Right cardiac atrium (tissue), 5 donors: ENCODE measurements at regions not wholly inside any gene's neighbourhood (a gene's known extent, or its start where the extent isn't known, plus 50 kb on each side); places are given as distances from the start of the nearest gene placed in this dataset.

Experiments used
- ATAC-seq, 2 donors: fragments of 200-7000 bp; cut with Tn5 transposase; one replicate each; pipeline versions ENCODE4 v1.8.0 to v1.9.1; 2020; ENCODE audit warnings: moderate library complexity in 2 of 2, mild to moderate bottlenecking in 1 of 2
- DNase-seq, 3 donors: peaks; one replicate each; pipeline ENCODE4 v3.0.0-alpha.2; 2020
- H3K27ac ChIP-seq: one replicate; pipeline ENCODE4 v1.5.1; 2013; ENCODE audit warnings: mild to moderate bottlenecking, low read length, control low read depth, moderate library complexity
- H3K27me3 ChIP-seq: one replicate; pipeline ENCODE4 v1.6.1; 2013; ENCODE audit not compliant: control insufficient read depth, insufficient read depth
- H3K4me1 ChIP-seq: one replicate; pipeline ENCODE4 v1.6.1; 2013; ENCODE audit warnings: low read length; ENCODE audit not compliant: control insufficient read depth, insufficient read depth
- H3K4me3 ChIP-seq: one replicate; pipeline ENCODE4 v1.5.1; 2013; ENCODE audit warnings: low read length, control low read depth
- H3K9me3 ChIP-seq: one replicate; pipeline ENCODE4 v1.6.1; 2013; ENCODE audit warnings: low read length; ENCODE audit not compliant: control insufficient read depth
- WGBS: extraction: QIAGEN DNeasy Blood & Tissue Kit; methylation state at CpG from one replicate; pipeline ENCODE4 v1.1.7; 2013; 5-methylcytosine and 5-hydroxymethylcytosine counted together
- intact Hi-C, 4 donors: fragments of 100-400 bp; cut with DNase I; formaldehyde crosslinking; loops; one replicate each; pipeline versions ENCODE4 v1.11.0 to v1.14.0; 2022 to 2023
- donor health status: healthy with polysubstance abuse.
- donor health status: DM: no; HTN: yes; CAD: no.
- donor health status: DM: no; HTN: no; CAD: no.
- donor health status: DM: no; HTN: yes; CAD: no; lungs with severe emphysema.
- donor health status: DM: yes; HTN: yes; CAD: no.

GRCh38 chr14:85437148-85437547, 92.8 kb upstream of the FLRT2 start:
- intact Hi-C loops: no loop called here
- H3K9me3 ChIP-seq: no peaks in the 10 kb centered on the region
- H3K27me3 ChIP-seq: no peaks in the 10 kb centered on the region
- H3K4me1 ChIP-seq: peaks cover 1% of the 10 kb centered on the region
- H3K27ac ChIP-seq: no peak overlapping the region
- DNase-seq (no peak), ATAC-seq (no peak)
- 100% methylated on average over 1 of the region's 1 CpG for WGBS
- H3K4me3 ChIP-seq: no peak overlapping the region

DNA sequence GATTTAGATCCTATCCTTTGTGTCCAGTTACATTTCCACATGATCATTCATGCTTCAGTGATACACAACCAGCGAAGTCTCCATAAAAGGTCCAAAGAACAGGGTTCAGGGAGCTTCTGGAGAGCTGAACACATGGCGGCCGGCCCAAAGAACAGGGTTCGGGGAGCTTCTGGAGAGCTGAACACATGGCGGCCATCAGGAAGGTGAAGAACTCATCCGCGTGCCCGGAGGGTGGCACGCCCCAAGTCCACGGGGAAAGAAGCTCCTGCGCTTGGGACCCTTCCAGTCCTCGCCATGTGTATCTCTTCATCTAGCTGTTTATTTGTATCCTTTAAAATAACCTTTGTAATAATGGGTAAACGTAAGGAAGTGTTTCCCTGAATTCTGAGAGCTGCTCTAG, 91.9 kb upstream of the FLRT2 start:
- Histone ChIP-seq H3K27ac (no peak overlapping the region), H3K27me3 (no peaks in the 10 kb centered on the region), H3K9me3 (no peaks in the 10 kb centered on the region), H3K4me3 (no peak overlapping the region), H3K4me1 (peaks cover 1% of the 10 kb centered on the region)
- WGBS: 93% methylated on average over 13 of the region's 13 CpGs
- ATAC-seq (no peak), DNase-seq (peak in 1 of 3 donors; percentile 48)
- intact Hi-C loops: no loop called here

GRCh38 chr14:85438481-85438942, 91.4 kb upstream of the FLRT2 start:
- H3K27me3 ChIP-seq: no peaks in the 10 kb centered on the region
- no peaks in the 10 kb centered on the region for H3K9me3 ChIP-seq
- no peak for ATAC-seq
- no peak overlapping the region for H3K27ac ChIP-seq
- H3K4me1 ChIP-seq: peaks cover 1% of the 10 kb centered on the region
- no peak overlapping the region for H3K4me3 ChIP-seq
- WGBS: 66% methylated on average over 4 of the region's 4 CpGs
- intact Hi-C loops: no loop called here
- no peak for DNase-seq

GRCh38 chr14:85439696-85440328, 90.1 kb upstream of the FLRT2 start:
- no peak overlapping the region for H3K4me3 ChIP-seq
- DNase-seq: no peak
- peaks cover 2% of the 10 kb centered on the region for H3K4me1 ChIP-seq
- H3K27me3 ChIP-seq: no peaks in the 10 kb centered on the region
- peak; percentile 80 to 82 for ATAC-seq
- 51% methylated on average over 4 of the region's 4 CpGs for WGBS
- H3K27ac ChIP-seq: no peak overlapping the region
- no peaks in the 10 kb centered on the region for H3K9me3 ChIP-seq
- intact Hi-C loops: no loop called here

DNA sequence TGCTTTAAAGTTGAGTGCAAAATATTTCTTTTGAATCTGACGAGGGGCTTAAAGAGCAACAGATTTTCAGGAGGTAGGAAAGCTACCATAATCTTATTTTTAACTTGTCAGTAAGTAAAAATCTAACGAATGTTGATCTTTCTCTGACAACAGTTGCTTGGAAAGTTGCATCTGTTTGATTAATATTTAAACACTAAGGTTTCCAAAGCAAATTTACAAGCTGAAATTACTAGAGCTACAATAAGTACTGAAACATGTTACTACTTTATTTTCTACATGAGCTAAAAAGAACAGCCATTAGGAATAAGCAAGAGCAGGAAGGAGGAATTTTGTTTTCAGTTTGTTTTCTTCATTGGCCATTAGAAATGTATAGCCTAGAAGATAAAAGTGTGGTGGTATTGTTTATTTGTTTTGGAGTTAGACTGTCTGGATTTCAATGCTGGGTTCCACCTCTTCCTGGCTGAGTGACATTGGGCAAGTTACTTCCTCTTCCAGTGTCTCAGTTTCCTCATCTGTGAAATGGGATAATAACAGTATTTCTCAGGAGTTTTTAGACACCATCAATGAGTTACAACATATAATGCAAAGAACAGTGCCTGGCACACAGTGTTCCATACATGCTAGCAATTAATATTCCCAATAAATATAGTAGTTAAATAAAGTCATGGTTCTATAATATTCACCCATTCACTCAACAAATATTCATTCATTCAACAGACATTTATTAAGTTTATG, 87.9 kb upstream of the FLRT2 start:
- Histone ChIP-seq H3K27ac (no peak overlapping the region), H3K9me3 (no peaks in the 10 kb centered on the region), H3K4me3 (no peak overlapping the region), H3K27me3 (no peaks in the 10 kb centered on the region), H3K4me1 (peaks cover 3% of the 10 kb centered on the region)
- intact Hi-C loops: no loop called here
- ATAC-seq: no peak
- no peak for DNase-seq
- WGBS: 77% methylated on average over 2 of the region's 2 CpGs

DNA sequence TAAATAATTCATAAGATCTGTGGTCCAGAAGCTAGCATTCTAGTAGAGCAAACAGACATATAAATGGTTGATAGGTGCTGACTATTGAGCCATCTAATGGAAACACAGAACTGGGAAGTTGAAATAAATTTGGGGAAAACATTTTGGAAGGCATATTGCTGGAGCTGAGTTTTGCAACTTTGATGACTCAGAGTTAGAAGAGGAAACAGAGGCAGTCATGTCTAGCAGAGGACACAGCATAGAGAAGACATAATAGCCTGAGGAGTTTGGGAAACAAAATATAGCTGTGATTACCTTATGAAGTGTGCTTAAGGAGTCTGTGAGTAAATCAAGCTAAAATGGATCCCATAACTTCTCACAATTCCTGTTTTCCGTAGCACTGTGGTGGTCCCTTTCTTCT, 86.9 kb upstream of the FLRT2 start:
- Histone ChIP-seq H3K4me3 (no peak overlapping the region), H3K27me3 (no peaks in the 10 kb centered on the region), H3K4me1 (peaks cover 3% of the 10 kb centered on the region), H3K9me3 (no peaks in the 10 kb centered on the region), H3K27ac (no peak overlapping the region)
- 100% methylated on average over 1 of the region's 1 CpG for WGBS
- DNase-seq: no peak
- no peak for ATAC-seq
- intact Hi-C loops: no loop called here

DNA sequence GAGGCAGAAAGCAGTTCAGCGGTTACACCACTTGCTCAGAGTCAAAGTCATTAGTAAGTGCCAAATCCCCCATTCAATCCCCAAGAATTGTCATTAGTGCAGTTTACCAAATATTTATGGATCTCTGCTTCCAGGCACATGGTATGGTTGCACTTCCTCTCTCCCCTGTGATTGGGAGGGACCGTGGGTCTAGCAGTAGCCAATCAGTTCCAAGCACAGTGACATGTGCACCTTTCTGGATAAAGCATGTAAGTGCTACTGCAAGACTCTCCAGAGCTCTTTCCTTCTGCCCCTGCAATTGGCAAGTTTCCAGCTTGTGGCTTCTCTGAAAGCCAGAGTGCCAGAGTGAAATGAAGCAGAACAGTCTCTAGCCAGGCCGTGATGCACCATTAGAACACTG, 85.3 kb upstream of the FLRT2 start:
- H3K27ac ChIP-seq: no peak overlapping the region
- no peak overlapping the region for H3K4me3 ChIP-seq
- ATAC-seq: no peak
- no peak for DNase-seq
- WGBS: 66% methylated on average over 3 of the region's 3 CpGs
- peaks cover 3% of the 10 kb centered on the region for H3K4me1 ChIP-seq
- intact Hi-C loops: no loop called here
- no peaks in the 10 kb centered on the region for H3K27me3 ChIP-seq
- H3K9me3 ChIP-seq: no peaks in the 10 kb centered on the region

DNA sequence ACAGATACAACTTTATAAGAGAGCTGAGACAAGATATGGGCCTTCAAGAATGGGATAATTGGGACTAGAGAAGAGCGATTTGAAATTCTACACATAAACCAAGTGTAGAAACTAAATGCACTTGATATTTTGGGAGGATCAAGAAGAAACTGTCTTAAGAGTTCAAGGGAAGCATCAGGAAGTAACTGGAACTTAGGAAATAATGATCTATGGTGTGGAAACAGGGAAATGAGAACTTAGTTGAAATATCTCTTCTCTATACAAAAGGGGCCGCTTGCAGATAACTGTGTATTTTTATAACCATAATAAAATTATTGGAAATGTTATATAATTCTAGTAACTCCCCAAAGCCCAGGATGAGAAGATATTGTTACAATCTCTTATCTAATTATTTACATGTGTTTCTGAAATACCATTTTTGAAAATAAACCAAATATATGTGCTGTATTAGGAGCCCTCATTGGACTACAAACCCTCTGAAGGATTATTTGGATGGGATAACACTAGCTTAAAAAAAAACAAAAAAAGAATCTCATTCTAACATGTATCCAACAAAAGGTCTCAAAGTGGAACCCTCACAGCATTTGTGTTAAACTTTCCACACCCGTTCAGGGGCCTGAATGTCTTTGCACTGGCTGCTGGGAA, 84.7 kb upstream of the FLRT2 start:
- no peaks in the 10 kb centered on the region for H3K9me3 ChIP-seq
- H3K27ac ChIP-seq: no peak overlapping the region
- no peak for DNase-seq
- H3K4me1 ChIP-seq: peaks cover 2% of the 10 kb centered on the region
- intact Hi-C loops: no loop called here
- 83% methylated on average over 3 of the region's 3 CpGs for WGBS
- no peaks in the 10 kb centered on the region for H3K27me3 ChIP-seq
- no peak overlapping the region for H3K4me3 ChIP-seq
- ATAC-seq: no peak

DNA sequence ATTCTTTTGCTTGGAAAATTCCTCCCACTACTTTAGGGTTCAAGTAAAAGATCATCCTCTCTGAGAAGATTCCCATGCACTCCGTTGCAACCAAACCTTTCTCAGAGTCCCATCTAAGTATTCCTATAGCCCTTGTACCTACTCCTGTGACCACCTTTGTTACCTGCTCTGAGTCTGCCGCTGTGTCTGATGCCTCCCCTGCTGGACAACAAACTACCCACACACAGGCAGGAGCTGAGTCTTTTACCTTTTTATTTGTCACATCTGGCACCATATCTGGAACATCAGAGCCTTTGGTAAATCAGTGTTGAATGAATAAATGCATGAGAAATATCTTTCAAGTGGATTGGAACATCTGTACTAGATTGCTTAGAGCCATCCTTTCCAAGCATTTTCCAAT, 82.1 kb upstream of the FLRT2 start:
- Histone ChIP-seq H3K9me3 (no peaks in the 10 kb centered on the region), H3K27ac (no peak overlapping the region), H3K4me1 (peaks cover 2% of the 10 kb centered on the region), H3K27me3 (no peaks in the 10 kb centered on the region), H3K4me3 (no peak overlapping the region)
- ATAC-seq: no peak
- intact Hi-C loops: no loop called here
- no peak for DNase-seq
- 93% methylated on average over 2 of the region's 2 CpGs for WGBS

- Histone ChIP-seq H3K4me3 (no peak overlapping the region), H3K4me1 (no peaks in the 10 kb centered on the region), H3K27me3 (no peaks in the 10 kb centered on the region), H3K9me3 (no peaks in the 10 kb centered on the region), H3K27ac (no peak overlapping the region)
- ATAC-seq (no peak), DNase-seq (no peak)
- intact Hi-C loops: no loop called here
These were observed 78.5 kb upstream of the FLRT2 start for GRCh38 chr14:85451421-85451820.

DNA sequence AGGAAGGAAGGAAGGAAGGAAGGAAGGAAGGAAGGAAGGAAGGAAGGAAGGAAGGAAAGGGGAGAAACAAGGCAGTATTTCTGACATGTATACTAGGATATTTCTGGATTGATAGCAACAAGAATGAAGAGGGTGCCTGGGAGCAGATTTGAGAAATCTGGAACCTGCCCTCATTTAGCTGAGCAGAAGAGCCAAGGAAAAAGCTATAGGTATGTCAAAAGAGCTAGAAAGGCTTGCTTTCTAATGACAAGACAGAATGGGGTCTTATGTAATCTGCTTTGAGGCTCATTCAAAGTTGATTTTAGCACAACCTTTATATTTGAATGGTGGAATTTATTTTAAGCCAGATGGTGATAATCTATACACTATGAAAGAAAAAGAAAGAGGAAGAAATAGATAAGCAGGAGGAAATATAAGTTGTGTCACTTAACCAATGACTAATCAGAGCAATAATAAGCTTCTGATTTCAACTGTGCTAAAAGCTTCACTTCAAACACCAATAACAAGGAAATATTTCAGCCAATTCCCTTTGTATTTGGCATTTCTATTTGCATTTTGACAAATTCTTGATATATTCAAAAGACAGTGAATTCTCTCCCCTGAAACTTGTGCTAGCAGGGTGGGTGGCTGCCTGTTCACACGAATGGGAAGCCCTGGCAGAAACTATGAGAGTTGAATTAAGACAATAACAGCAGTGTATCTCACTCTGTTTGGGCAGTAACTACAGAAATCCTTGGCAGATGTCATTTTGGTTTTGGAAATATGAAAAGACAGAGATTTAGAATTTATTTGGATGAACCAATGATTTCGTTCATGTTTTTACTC, 76.3 kb upstream of the FLRT2 start:
- no peaks in the 10 kb centered on the region for H3K4me1 ChIP-seq
- no peak for DNase-seq
- intact Hi-C loops: no loop called here
- H3K27ac ChIP-seq: no peak overlapping the region
- ATAC-seq: peak in 1 of 2 donors; percentile 61
- no peak overlapping the region for H3K4me3 ChIP-seq
- no peaks in the 10 kb centered on the region for H3K9me3 ChIP-seq
- WGBS: 54% methylated on average over 2 of the region's 2 CpGs
- no peaks in the 10 kb centered on the region for H3K27me3 ChIP-seq
